GM23338 (cell line): ENCODE measurements at regions not wholly inside any gene's neighbourhood (a gene's known extent, or its start where the extent isn't known, plus 50 kb on each side); places are given as distances from the start of the nearest gene placed in this dataset.
"Not testable (repeated sequence)": the region's sequence is repeated elsewhere in the genome, so short reads cannot be mapped to it uniquely, and the experiment has no call there.

Experiments used
- ATAC-seq: fragments of 200-7000 bp; cut with Tn5 transposase; 3 replicates; pipeline ENCODE4 v1.9.1; 2020
- DNase-seq: peaks from one replicate; pipeline ENCODE4 v3.0.0-alpha.2; 2015; ENCODE audit warnings: low spot score
- H2AFZ ChIP-seq: fragments of 200-600 bp; sonication (generic); 2 replicates; pipeline ENCODE4 v1.8.0; 2016; ENCODE audit warnings: antibody characterized with exemption, mild to moderate bottlenecking, moderate library complexity
- H3F3A ChIP-seq: fragments of 200-600 bp; sonication (generic); replicated peaks from 2 replicates; pipeline ENCODE4 v1.8.0; 2017; ENCODE audit warnings: antibody characterized with exemption, mixed run types, low read depth
- H3K27ac ChIP-seq: fragments of 200-600 bp; sonication (generic); 2 replicates; pipeline ENCODE4 v1.6.1; 2016; ENCODE audit warnings: low read depth
- H3K27me3 ChIP-seq: fragments of 200-600 bp; sonication (generic); 2 replicates; pipeline ENCODE4 v1.8.0; 2016; ENCODE audit warnings: mild to moderate bottlenecking, mixed run types, moderate library complexity; ENCODE audit not compliant: insufficient read depth
- H3K36me3 ChIP-seq: fragments of 200-600 bp; sonication (generic); 2 replicates; pipeline ENCODE4 v1.8.0; 2016; ENCODE audit warnings: mild to moderate bottlenecking; ENCODE audit not compliant: insufficient read depth
- H3K4me1 ChIP-seq: fragments of 200-600 bp; sonication (generic); 2 replicates; pipeline ENCODE4 v1.8.0; 2016; ENCODE audit warnings: mild to moderate bottlenecking, moderate library complexity; ENCODE audit not compliant: insufficient read depth
- H3K4me2 ChIP-seq: fragments of 200-600 bp; sonication (generic); 2 replicates; pipeline ENCODE4 v1.7.1; 2017; ENCODE audit warnings: mixed run types
- H3K4me3 ChIP-seq: fragments of 200-600 bp; sonication (generic); 2 replicates; pipeline ENCODE4 v1.6.1; 2016; ENCODE audit warnings: mixed run types
- H3K79me2 ChIP-seq: fragments of 200-600 bp; sonication (generic); replicated peaks from 2 replicates; pipeline ENCODE4 v1.8.0; 2017; ENCODE audit warnings: mild to moderate bottlenecking; ENCODE audit not compliant: insufficient read depth
- H3K9me2 ChIP-seq: fragments of 200-600 bp; sonication (generic); 2 replicates; pipeline ENCODE4 v1.8.0; 2017; ENCODE audit not compliant: insufficient read depth
- H4K20me1 ChIP-seq: fragments of 200-600 bp; sonication (generic); replicated peaks from 2 replicates; pipeline ENCODE4 v1.8.0; 2017; ENCODE audit warnings: mild to moderate bottlenecking; ENCODE audit not compliant: insufficient read depth
- H3K27ac Mint-ChIP-seq: 2 replicates; pipeline ENCODE4 v1.8.0; 2020; ENCODE audit warnings: inconsistent platforms, mild to moderate bottlenecking, moderate library complexity, mixed read lengths
- H3K27me3 Mint-ChIP-seq: 3 replicates; pipeline ENCODE4 v1.8.0; 2022; ENCODE audit warnings: low read depth, mild to moderate bottlenecking, moderate library complexity, mixed read lengths, inconsistent platforms; ENCODE audit not compliant: insufficient read depth, poor library complexity
- H3K36me3 Mint-ChIP-seq: 3 replicates; pipeline ENCODE4 v1.8.0; 2021; ENCODE audit warnings: low read depth, mild to moderate bottlenecking, inconsistent platforms, moderate library complexity, mixed read lengths
- H3K4me1 Mint-ChIP-seq: 3 replicates; pipeline ENCODE4 v1.8.0; 2020; ENCODE audit warnings: mild to moderate bottlenecking, inconsistent platforms, mixed read lengths
- H3K4me3 Mint-ChIP-seq: 3 replicates; pipeline ENCODE4 v1.8.0; 2021; ENCODE audit warnings: moderate library complexity, mild to moderate bottlenecking, inconsistent platforms, mixed read lengths
- H3K9me3 Mint-ChIP-seq: 3 replicates; pipeline ENCODE4 v1.8.0; 2020; ENCODE audit warnings: moderate library complexity, mild to moderate bottlenecking, inconsistent platforms, mixed read lengths
- ETS1 ChIP-seq: IDR thresholded peaks from 2 replicates; pipeline ENCODE4 v1.6.1; 2016; ENCODE audit warnings: antibody characterized with exemption
- POLR2AphosphoS5 ChIP-seq: IDR thresholded peaks from 2 replicates; pipeline ENCODE4 v1.6.1; 2016; ENCODE audit warnings: antibody characterized with exemption, low read depth
- REST ChIP-seq: IDR thresholded peaks from one replicate; pipeline ENCODE4 v1.6.1; 2018; ENCODE audit warnings: antibody characterized with exemption; ENCODE audit not compliant: unreplicated experiment
- ZNF331 ChIP-seq: fragments of 250-450 bp; sonication (Bioruptor Pico); IDR thresholded peaks from 2 replicates; pipeline ENCODE4 v1.5.0; 2020; ENCODE audit warnings: low read depth, mild to moderate bottlenecking, moderate library complexity
- ZNF462 ChIP-seq: fragments of 250-450 bp; sonication (Bioruptor Pico); IDR thresholded peaks from 2 replicates; pipeline ENCODE4 v1.5.0; 2020; ENCODE audit warnings: mild to moderate bottlenecking, moderate library complexity

GRCh38 chr18:64369830-64370440, 221.0 kb upstream of the LINC00305 start:
- ATAC-seq, H3K27me3 Mint-ChIP-seq: not testable (repeated sequence)

GRCh38 chr18:64365106-64365505, 216.2 kb upstream of the LINC00305 start:
- Histone ChIP-seq H2AFZ (no peak overlapping the region), H3K27ac (no peak overlapping the region), H3K27me3 (no peaks in the 10 kb centered on the region), H3K4me1 (no peaks in the 10 kb centered on the region), H4K20me1 (no peaks in the 10 kb centered on the region), H3K4me3 (no peak overlapping the region), H3F3A (no peaks in the 10 kb centered on the region), H3K9me2 (no peaks in the 10 kb centered on the region), H3K79me2 (no peaks in the 10 kb centered on the region), H3K4me2 (no peak overlapping the region), H3K36me3 (0 out of 2 replicates have a peak, but pooled peaks cover 8% of the 10 kb centered on the region)
- Mint-ChIP-seq H3K27me3 (no peaks in the 10 kb centered on the region), H3K4me3 (no peak overlapping the region), H3K4me1 (no peaks in the 10 kb centered on the region), H3K9me3 (peaks cover 26% of the 10 kb centered on the region), H3K27ac (no peak overlapping the region), H3K36me3 (peaks cover 22% of the 10 kb centered on the region)
- no peak for DNase-seq
- no peak for TF ChIP-seq ETS1
- no peak for TF ChIP-seq ZNF331 (CRISPR knock-in tag)
- TF ChIP-seq REST = no peak
- no peak for ATAC-seq

More at GRCh38 chr18:64369830-64370440, 221.0 kb upstream of the LINC00305 start:
- H2AFZ ChIP-seq, H3K27ac ChIP-seq, H3K36me3 Mint-ChIP-seq, H4K20me1 ChIP-seq, H3K36me3 ChIP-seq, H3K27ac Mint-ChIP-seq, H3K27me3 ChIP-seq, H3K79me2 ChIP-seq, H3F3A ChIP-seq, H3K4me2 ChIP-seq, H3K4me1 Mint-ChIP-seq, H3K4me3 Mint-ChIP-seq, DNase-seq, H3K9me3 Mint-ChIP-seq, H3K4me3 ChIP-seq, H3K4me1 ChIP-seq, H3K9me2 ChIP-seq: not testable (repeated sequence)

- Histone ChIP-seq H2AFZ (no peak overlapping the region), H3K4me1 (no peaks in the 10 kb centered on the region), H3F3A (no peaks in the 10 kb centered on the region), H3K36me3 (no peaks in the 10 kb centered on the region), H3K9me2 (peaks cover 12% of the 10 kb centered on the region), H3K79me2 (no peaks in the 10 kb centered on the region), H3K27ac (no peak overlapping the region), H3K4me2 (no peak overlapping the region), H3K4me3 (no peak overlapping the region), H4K20me1 (no peaks in the 10 kb centered on the region), H3K27me3 (no peaks in the 10 kb centered on the region)
- no peak for DNase-seq
- Mint-ChIP-seq H3K36me3 (no peaks in the 10 kb centered on the region), H3K4me3 (no peak overlapping the region), H3K27me3 (no peaks in the 10 kb centered on the region), H3K4me1 (no peaks in the 10 kb centered on the region), H3K9me3 (no peaks in the 10 kb centered on the region), H3K27ac (no peak overlapping the region)
- ATAC-seq = no peak
- no peak for TF ChIP-seq ZNF462 (CRISPR knock-in tag)
- no peak for TF ChIP-seq POLR2AphosphoS5
These were observed 188.8 kb upstream of the LINC00305 start for GRCh38 chr18:64337673-64338072.
